ENCODE measurements at regions not wholly inside any gene's neighbourhood (a gene's known extent, or its start where the extent isn't known, plus 50 kb on each side); places are given as distances from the start of the nearest gene placed in this dataset.

- H3K4me3 ChIP-seq (ENCODE audit: low read depth, low read length): no peak overlapping the region
- TF ChIP-seq CTCF (IDR thresholded peaks at IDR 0.05; ENCODE audit: low read depth, low read length): no peak
Measured at GRCh38 chr11:135061166-135061565, 649.1 kb upstream of the B3GAT1 start.

GRCh38 chr11:135046986-135047385 lies 634.9 kb upstream of the B3GAT1 start:
- no peak for TF ChIP-seq CTCF (IDR thresholded peaks at IDR 0.05; ENCODE audit: low read depth, low read length)

GRCh38 chr11:135046556-135046955 lies 634.5 kb upstream of the B3GAT1 start:
- no peak overlapping the region for H3K4me3 ChIP-seq (ENCODE audit: low read depth, low read length)
- no peak for TF ChIP-seq CTCF (IDR thresholded peaks at IDR 0.05; ENCODE audit: low read depth, low read length)

More at GRCh38 chr11:135046986-135047385, 634.9 kb upstream of the B3GAT1 start:
- no peak overlapping the region for H3K4me3 ChIP-seq (ENCODE audit: low read depth, low read length)

GRCh38 chr11:135043434-135043833 lies 631.4 kb upstream of the B3GAT1 start:
- TF ChIP-seq CTCF (IDR thresholded peaks at IDR 0.05; ENCODE audit: low read depth, low read length): no peak
- H3K4me3 ChIP-seq (ENCODE audit: low read depth, low read length): no peak overlapping the region

- no peak for TF ChIP-seq CTCF (IDR thresholded peaks at IDR 0.05; ENCODE audit: low read depth, low read length)
- no peak overlapping the region for H3K4me3 ChIP-seq (ENCODE audit: low read depth, low read length)
Measured at GRCh38 chr11:135037828-135038227, 625.8 kb upstream of the B3GAT1 start.

GRCh38 chr11:135036488-135037297 lies 624.7 kb upstream of the B3GAT1 start:
- H3K4me3 ChIP-seq (ENCODE audit: low read depth, low read length): no peak overlapping the region
- TF ChIP-seq CTCF (IDR thresholded peaks at IDR 0.05; ENCODE audit: low read depth, low read length): no peak

GRCh38 chr11:135035282-135035681 lies 623.2 kb upstream of the B3GAT1 start:
- no peak for TF ChIP-seq CTCF (IDR thresholded peaks at IDR 0.05; ENCODE audit: low read depth, low read length)
- no peak overlapping the region for H3K4me3 ChIP-seq (ENCODE audit: low read depth, low read length)
